ENCODE measurements at regions not wholly inside any gene's neighbourhood (a gene's known extent, or its start where the extent isn't known, plus 50 kb on each side); places are given as distances from the start of the nearest gene placed in this dataset.

DNA sequence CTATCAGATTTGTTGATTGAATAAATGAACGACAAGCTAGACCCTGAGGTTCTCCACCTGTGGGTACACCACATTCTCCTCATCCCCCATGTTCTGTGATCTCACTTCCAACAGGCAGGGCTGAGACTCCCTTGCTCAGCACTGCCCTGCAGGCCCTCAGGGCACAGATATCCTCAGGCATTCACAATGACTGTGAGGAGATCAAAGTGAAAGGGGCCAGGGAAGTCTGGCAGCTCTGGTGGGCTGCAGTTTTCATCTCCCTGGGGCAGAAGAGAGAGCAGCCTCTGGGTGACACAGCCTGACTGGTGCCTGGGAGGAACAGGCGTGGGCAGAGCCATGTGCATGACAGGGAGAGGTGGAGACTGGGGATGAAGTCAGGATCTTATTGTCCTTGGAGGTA is 142.4 kb upstream of the C9orf72 start:
- TF ChIP-seq, protein P1, sequence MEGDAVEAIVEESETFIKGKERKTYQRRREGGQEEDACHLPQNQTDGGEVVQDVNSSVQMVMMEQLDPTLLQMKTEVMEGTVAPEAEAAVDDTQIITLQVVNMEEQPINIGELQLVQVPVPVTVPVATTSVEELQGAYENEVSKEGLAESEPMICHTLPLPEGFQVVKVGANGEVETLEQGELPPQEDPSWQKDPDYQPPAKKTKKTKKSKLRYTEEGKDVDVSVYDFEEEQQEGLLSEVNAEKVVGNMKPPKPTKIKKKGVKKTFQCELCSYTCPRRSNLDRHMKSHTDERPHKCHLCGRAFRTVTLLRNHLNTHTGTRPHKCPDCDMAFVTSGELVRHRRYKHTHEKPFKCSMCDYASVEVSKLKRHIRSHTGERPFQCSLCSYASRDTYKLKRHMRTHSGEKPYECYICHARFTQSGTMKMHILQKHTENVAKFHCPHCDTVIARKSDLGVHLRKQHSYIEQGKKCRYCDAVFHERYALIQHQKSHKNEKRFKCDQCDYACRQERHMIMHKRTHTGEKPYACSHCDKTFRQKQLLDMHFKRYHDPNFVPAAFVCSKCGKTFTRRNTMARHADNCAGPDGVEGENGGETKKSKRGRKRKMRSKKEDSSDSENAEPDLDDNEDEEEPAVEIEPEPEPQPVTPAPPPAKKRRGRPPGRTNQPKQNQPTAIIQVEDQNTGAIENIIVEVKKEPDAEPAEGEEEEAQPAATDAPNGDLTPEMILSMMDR (IDR thresholded peaks at IDR 0.05): no peak
- no peak for TF ChIP-seq POLR2A (IDR thresholded peaks at IDR 0.05)

Measured in lower leg skin (tissue), 3 donors.